Osteoblast (primary cell): ENCODE measurements at regions not wholly inside any gene's neighbourhood (a gene's known extent, or its start where the extent isn't known, plus 50 kb on each side); places are given as distances from the start of the nearest gene placed in this dataset.

Experiments used
- DNase-seq: peaks from one replicate; pipeline ENCODE4 v3.0.0; 2011; ENCODE audit warnings: low spot score, mixed read lengths; ENCODE audit not compliant: insufficient read length; ENCODE audit errors: missing footprints
- H2AFZ ChIP-seq: 2 replicates; pipeline ENCODE4 v1.6.0; 2011; ENCODE audit warnings: mild to moderate bottlenecking, low read length
- H3K27ac ChIP-seq: 2 replicates; pipeline ENCODE4 v1.5.1; 2011; ENCODE audit warnings: mild to moderate bottlenecking, low read depth, low read length, moderate library complexity
- H3K27me3 ChIP-seq: 2 replicates; pipeline ENCODE4 v1.6.0; 2012; ENCODE audit warnings: mild to moderate bottlenecking, control low read depth, inconsistent platforms, low read length, moderate library complexity; ENCODE audit not compliant: insufficient read depth
- H3K36me3 ChIP-seq: 2 replicates; pipeline ENCODE4 v1.5.1; 2011; ENCODE audit warnings: mild to moderate bottlenecking, low read length, control low read depth, moderate library complexity; ENCODE audit not compliant: insufficient read depth
- H3K4me1 ChIP-seq: 2 replicates; pipeline ENCODE4 v1.5.1; 2011; ENCODE audit warnings: mild to moderate bottlenecking, low read length, control low read depth, moderate library complexity; ENCODE audit not compliant: insufficient read depth
- H3K4me2 ChIP-seq: 2 replicates; pipeline ENCODE4 v1.6.0; 2011; ENCODE audit warnings: mild to moderate bottlenecking, low read length; ENCODE audit not compliant: insufficient read depth
- H3K4me3 ChIP-seq: fragments of 200-600 bp; sonication (generic); 3 replicates; pipeline ENCODE4 v1.5.1; 2012; ENCODE audit warnings: mild to moderate bottlenecking, low read length, inconsistent platforms; ENCODE audit not compliant: insufficient read depth
- H3K79me2 ChIP-seq: 2 replicates; pipeline ENCODE4 v1.6.0; 2012; ENCODE audit warnings: mild to moderate bottlenecking, low read length, control low read depth, inconsistent platforms; ENCODE audit not compliant: insufficient read depth
- H3K9me3 ChIP-seq: 2 replicates; pipeline ENCODE4 v1.5.1; 2011; ENCODE audit warnings: low read depth, low read length, control low read depth
- H4K20me1 ChIP-seq: 2 replicates; pipeline ENCODE4 v1.6.0; 2012; ENCODE audit warnings: mild to moderate bottlenecking, low read length, control low read depth; ENCODE audit not compliant: insufficient read depth
- CTCF ChIP-seq: IDR thresholded peaks from 2 replicates; pipeline ENCODE4 v1.5.1; 2011; ENCODE audit warnings: mild to moderate bottlenecking, low read depth, low read length, moderate library complexity; ENCODE audit errors: extremely low read depth

GRCh38 chr14:45904314-45904713, 651.3 kb upstream of the MIS18BP1 start:
- DNase-seq = no peak
- Histone ChIP-seq H3K4me2 (no peak overlapping the region), H3K9me3 (peaks cover 2% of the 10 kb centered on the region), H3K36me3 (no peaks in the 10 kb centered on the region), H2AFZ (no peak overlapping the region), H3K27ac (no peak overlapping the region), H3K4me3 (no peak overlapping the region), H3K79me2 (no peaks in the 10 kb centered on the region), H3K4me1 (no peaks in the 10 kb centered on the region), H4K20me1 (no peaks in the 10 kb centered on the region), H3K27me3 (no peaks in the 10 kb centered on the region)
- no peak for TF ChIP-seq CTCF

GRCh38 chr14:45902241-45902640, 649.2 kb upstream of the MIS18BP1 start:
- Histone ChIP-seq H3K4me2 (no peak overlapping the region), H4K20me1 (no peaks in the 10 kb centered on the region), H3K27me3 (no peaks in the 10 kb centered on the region), H3K36me3 (no peaks in the 10 kb centered on the region), H3K9me3 (peaks cover 2% of the 10 kb centered on the region), H3K79me2 (no peaks in the 10 kb centered on the region), H3K27ac (no peak overlapping the region), H3K4me3 (no peak overlapping the region), H2AFZ (no peak overlapping the region), H3K4me1 (no peaks in the 10 kb centered on the region)
- TF ChIP-seq CTCF = no peak
- DNase-seq = no peak

- H3K79me2 ChIP-seq = no peaks in the 10 kb centered on the region
- no peak overlapping the region for H2AFZ ChIP-seq
- H3K27ac ChIP-seq = no peak overlapping the region
- peaks cover 3% of the 10 kb centered on the region for H3K9me3 ChIP-seq
- no peaks in the 10 kb centered on the region for H3K27me3 ChIP-seq
- H3K4me1 ChIP-seq = no peaks in the 10 kb centered on the region
- no peak for TF ChIP-seq CTCF
- no peaks in the 10 kb centered on the region for H3K36me3 ChIP-seq
- H3K4me3 ChIP-seq = no peak overlapping the region
- H4K20me1 ChIP-seq = no peaks in the 10 kb centered on the region
- H3K4me2 ChIP-seq = no peak overlapping the region
- no peak for DNase-seq
Observed at GRCh38 chr14:45897439-45897838, 644.4 kb upstream of the MIS18BP1 start.

GRCh38 chr14:45893127-45893526, 640.1 kb upstream of the MIS18BP1 start:
- peaks cover 3% of the 10 kb centered on the region for H3K9me3 ChIP-seq
- no peak overlapping the region for H2AFZ ChIP-seq
- H3K79me2 ChIP-seq = no peaks in the 10 kb centered on the region
- TF ChIP-seq CTCF = no peak
- H3K4me1 ChIP-seq = no peaks in the 10 kb centered on the region
- no peaks in the 10 kb centered on the region for H4K20me1 ChIP-seq
- H3K4me3 ChIP-seq = no peak overlapping the region
- no peak overlapping the region for H3K27ac ChIP-seq
- H3K36me3 ChIP-seq = no peaks in the 10 kb centered on the region
- no peak overlapping the region for H3K4me2 ChIP-seq
- DNase-seq = no peak
- no peaks in the 10 kb centered on the region for H3K27me3 ChIP-seq
